H9 (cell line): ENCODE measurements at regions not wholly inside any gene's neighbourhood (a gene's known extent, or its start where the extent isn't known, plus 50 kb on each side); places are given as distances from the start of the nearest gene placed in this dataset.

Experiments
- DNase-seq: peaks from one replicate; pipeline ENCODE4 v3.0.0-alpha.2; 2017
- H2AFZ ChIP-seq: one replicate; pipeline ENCODE4 v1.6.1; 2013; ENCODE audit warnings: mild to moderate bottlenecking, low read length, control low read depth, moderate library complexity
- H2AK5ac ChIP-seq: 2 replicates; pipeline ENCODE4 v1.6.1; 2013; ENCODE audit warnings: low read length, control low read depth, mixed read lengths; ENCODE audit not compliant: insufficient read length
- H2BK120ac ChIP-seq: one replicate; pipeline ENCODE4 v1.6.1; 2013; ENCODE audit warnings: low read depth, mild to moderate bottlenecking, low read length, control low read depth, inconsistent platforms; ENCODE audit not compliant: poor library complexity, severe bottlenecking
- H2BK12ac ChIP-seq: 2 replicates; pipeline ENCODE4 v1.6.1; 2013; ENCODE audit warnings: low read length, control low read depth, mixed read lengths, low read depth; ENCODE audit not compliant: insufficient read length
- H2BK15ac ChIP-seq: 2 replicates; pipeline ENCODE4 v1.6.1; 2013; ENCODE audit warnings: low read depth, low read length, control low read depth
- H2BK20ac ChIP-seq: one replicate; pipeline ENCODE4 v1.6.1; 2013; ENCODE audit warnings: low read depth, mild to moderate bottlenecking, low read length, control low read depth, inconsistent platforms; ENCODE audit not compliant: poor library complexity, severe bottlenecking
- H2BK5ac ChIP-seq: 2 replicates; pipeline ENCODE4 v1.6.1; 2013; ENCODE audit warnings: low read length, control low read depth, mixed read lengths; ENCODE audit not compliant: insufficient read length
- H3K14ac ChIP-seq: 2 replicates; pipeline ENCODE4 v1.6.1; 2013; ENCODE audit warnings: low read length, control low read depth; ENCODE audit not compliant: insufficient read depth
- H3K18ac ChIP-seq: 2 replicates; pipeline ENCODE4 v1.6.1; 2013; ENCODE audit warnings: low read depth, mild to moderate bottlenecking, mixed read lengths, low read length, control low read depth; ENCODE audit not compliant: insufficient read length
- H3K23ac ChIP-seq: 2 replicates; pipeline ENCODE4 v1.6.1; 2013; ENCODE audit warnings: low read length, control low read depth, mixed read lengths, low read depth; ENCODE audit not compliant: insufficient read length
- H3K23me2 ChIP-seq: 2 replicates; pipeline ENCODE4 v1.6.1; 2013; ENCODE audit warnings: low read depth, mild to moderate bottlenecking, mixed read lengths, low read length, control low read depth; ENCODE audit not compliant: insufficient read length, poor library complexity, severe bottlenecking
- H3K27ac ChIP-seq: 2 replicates; pipeline ENCODE4 v1.5.1; 2013; ENCODE audit warnings: low read length, control low read depth, mixed read lengths, low read depth; ENCODE audit not compliant: insufficient read length
- H3K27me3 ChIP-seq: 2 replicates; pipeline ENCODE4 v1.6.1; 2013; ENCODE audit warnings: low read length, control low read depth, inconsistent platforms; ENCODE audit not compliant: insufficient read depth
- H3K4ac ChIP-seq: 2 replicates; pipeline ENCODE4 v1.6.1; 2013; ENCODE audit warnings: low read depth, mild to moderate bottlenecking, control low read depth, inconsistent platforms, low read length, moderate library complexity
- H3K4me1 ChIP-seq: 2 replicates; pipeline ENCODE4 v1.6.1; 2013; ENCODE audit warnings: low read length, control low read depth, inconsistent platforms; ENCODE audit not compliant: insufficient read depth
- H3K4me2 ChIP-seq: 2 replicates; pipeline ENCODE4 v1.6.1; 2013; ENCODE audit warnings: low read length, control low read depth, mixed read lengths; ENCODE audit not compliant: insufficient read length, insufficient read depth
- H3K56ac ChIP-seq: 2 replicates; pipeline ENCODE4 v1.6.1; 2013; ENCODE audit warnings: low read depth, mild to moderate bottlenecking, mixed read lengths, low read length, control low read depth; ENCODE audit not compliant: insufficient read length
- H3K79me1 ChIP-seq: 2 replicates; pipeline ENCODE4 v1.6.1; 2013; ENCODE audit warnings: low read depth, mild to moderate bottlenecking, moderate library complexity, low read length, control low read depth, inconsistent platforms; ENCODE audit not compliant: insufficient read depth, poor library complexity, severe bottlenecking
- H3K79me2 ChIP-seq: 2 replicates; pipeline ENCODE4 v1.6.1; 2013; ENCODE audit warnings: low read length, control low read depth, inconsistent platforms; ENCODE audit not compliant: insufficient read depth
- H3K9ac ChIP-seq: 2 replicates; pipeline ENCODE4 v1.6.1; 2013; ENCODE audit warnings: low read length, control low read depth, mixed read lengths; ENCODE audit not compliant: insufficient read length; ENCODE audit errors: extremely low read depth
- H3K9me3 ChIP-seq: one replicate; pipeline ENCODE4 v1.6.1; 2013; ENCODE audit warnings: low read depth, low read length, inconsistent platforms; ENCODE audit not compliant: control insufficient read depth
- H3T11ph ChIP-seq: one replicate; pipeline ENCODE4 v1.6.1; 2013; ENCODE audit warnings: mild to moderate bottlenecking, low read length, control low read depth, inconsistent platforms
- H4K20me1 ChIP-seq: one replicate; pipeline ENCODE4 v1.6.1; 2013; ENCODE audit not compliant: control insufficient read depth, insufficient read length, insufficient read depth
- H4K5ac ChIP-seq: 2 replicates; pipeline ENCODE4 v1.6.1; 2013; ENCODE audit warnings: low read depth, mild to moderate bottlenecking, mixed read lengths, low read length, control low read depth; ENCODE audit not compliant: insufficient read length
- H4K8ac ChIP-seq: replicated peaks from 2 replicates; pipeline ENCODE4 v1.6.1; 2013; ENCODE audit warnings: low read length, control low read depth, mixed read lengths, low read depth; ENCODE audit not compliant: insufficient read length
- H4K91ac ChIP-seq: 2 replicates; pipeline ENCODE4 v1.6.1; 2013; ENCODE audit warnings: low read depth, mild to moderate bottlenecking, moderate library complexity, mixed read lengths, low read length, control low read depth; ENCODE audit not compliant: insufficient read length
- H3K27ac Mint-ChIP-seq, 3 experiments: 2 replicates in 2 of 3; 3 replicates in 1 of 3; pipeline ENCODE4 v1.8.0; 2020 to 2021; ENCODE audit warnings: mixed read lengths in 3 of 3, mild to moderate bottlenecking in 1 of 3, moderate library complexity in 1 of 3
- H3K27me3 Mint-ChIP-seq: 2 replicates; pipeline ENCODE4 v1.8.0; 2021; ENCODE audit warnings: low read depth, mild to moderate bottlenecking, moderate library complexity, mixed read lengths
- H3K36me3 Mint-ChIP-seq, 3 experiments: 2 replicates in 2 of 3; 3 replicates in 1 of 3; pipeline ENCODE4 v1.8.0; 2020 to 2021; ENCODE audit warnings: low read depth in 3 of 3, mixed read lengths in 3 of 3; ENCODE audit not compliant: insufficient read depth in 1 of 3
- H3K4me1 Mint-ChIP-seq, 2 experiments: 2 replicates each; pipeline ENCODE4 v1.8.0; 2020; ENCODE audit warnings: mixed read lengths in 2 of 2
- H3K4me3 Mint-ChIP-seq, 2 experiments: 2 replicates in 1 of 2; 3 replicates in 1 of 2; pipeline ENCODE4 v1.8.0; 2020 to 2021; ENCODE audit warnings: mild to moderate bottlenecking in 2 of 2, mixed read lengths in 2 of 2, moderate library complexity in 1 of 2
- H3K9me3 Mint-ChIP-seq, 2 experiments: 2 replicates in 1 of 2; 3 replicates in 1 of 2; pipeline ENCODE4 v1.8.0; 2020; ENCODE audit warnings: mild to moderate bottlenecking in 2 of 2, mixed read lengths in 2 of 2, moderate library complexity in 1 of 2
- WGBS: extraction: QIAGEN DNeasy Blood & Tissue Kit; methylation state at CpG from one replicate; pipeline ENCODE4 v1.1.7; 2013; ENCODE audit warnings: missing lambda C conversion rate, low lambda C conversion rate, mixed read lengths; ENCODE audit not compliant: insufficient read length; ENCODE audit errors: extremely low coverage; 5-methylcytosine and 5-hydroxymethylcytosine counted together
- TF ChIP-seq, protein P1 (sequence below): fragments of 200-600 bp; sonication (generic); conservative IDR thresholded peaks from 3 replicates; pipeline ENCODE4 v1.8.0; 2021; ENCODE audit warnings: antibody characterized with exemption, mild to moderate bottlenecking

DNA sequence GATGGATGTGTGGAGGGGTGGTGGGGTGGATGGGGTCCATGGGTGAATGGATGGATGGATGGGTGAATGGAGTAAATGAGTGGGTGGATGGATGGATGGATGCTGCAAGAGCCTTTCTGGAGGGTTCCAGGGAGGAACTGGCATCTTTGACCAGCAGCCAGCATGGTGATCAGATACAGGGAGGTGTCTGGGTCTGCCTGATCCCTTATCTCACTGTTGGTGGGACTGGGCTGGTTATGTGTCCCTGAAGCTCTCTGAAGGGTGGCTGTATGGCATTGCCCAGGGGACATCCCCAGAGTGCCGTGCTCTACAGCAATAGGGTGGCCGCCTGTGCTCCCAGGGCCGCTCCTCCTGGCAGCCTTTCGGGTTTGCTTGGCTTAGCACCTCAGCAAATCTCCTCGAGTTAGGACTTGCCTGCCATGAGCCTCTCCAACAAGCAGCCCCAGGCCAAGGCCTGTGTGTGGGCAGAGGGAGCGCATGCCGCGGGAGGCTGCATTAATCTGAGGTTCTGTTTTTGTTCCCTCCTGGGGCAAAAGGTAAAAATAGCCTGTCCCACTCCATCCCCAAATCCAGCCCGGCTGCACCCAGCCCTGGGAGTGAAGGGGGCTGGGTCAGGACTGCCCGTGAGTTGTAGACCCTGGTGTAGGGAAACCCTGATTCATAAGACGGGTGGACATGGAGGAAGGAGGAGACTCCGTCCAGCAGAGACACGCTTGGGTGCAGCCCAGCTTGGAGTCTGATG lies 165.4 kb downstream of the SEC14L1 start:
- Histone ChIP-seq H2BK120ac (no peak overlapping the region), H2AFZ (no peak overlapping the region), H4K8ac (no peak overlapping the region), H4K5ac (no peak overlapping the region), H4K91ac (no peak overlapping the region), H3K18ac (no peak overlapping the region), H2AK5ac (no peak overlapping the region), H3T11ph (no peak overlapping the region), H3K23ac (no peak overlapping the region), H3K27ac (no peak overlapping the region), H3K4me2 (no peak overlapping the region), H2BK20ac (no peak overlapping the region), H3K14ac (no peak overlapping the region; the same call in 1 of the 2 replicates), H2BK12ac (no peak overlapping the region), H4K20me1 (no peaks in the 10 kb centered on the region), H3K23me2 (no peaks in the 10 kb centered on the region), H2BK15ac (no peak overlapping the region), H3K79me1 (no peaks in the 10 kb centered on the region), H3K9ac (no peak overlapping the region), H3K9me3 (no peaks in the 10 kb centered on the region), H3K4ac (no peak overlapping the region), H3K4me1 (no peaks in the 10 kb centered on the region), H3K79me2 (no peaks in the 10 kb centered on the region; the same call in 1 of the 2 replicates), H3K56ac (no peak overlapping the region), H2BK5ac (no peak overlapping the region), H3K27me3 (no peaks in the 10 kb centered on the region)
- Mint-ChIP-seq H3K27ac (peak overlapping the region in 2 of 3 experiments; percentile 60 to 86; a peak in 2 of 7 replicates), H3K36me3 (peaks cover 6 to 16% (median 9%) of the 10 kb centered on the region in 3 experiments; a peak in 6 of 7 replicates), H3K9me3 (no peaks in the 10 kb centered on the region), H3K27me3 (no peaks in the 10 kb centered on the region), H3K4me1 (peaks cover 5 to 12% of the 10 kb centered on the region in 2 experiments), H3K4me3 (no peak overlapping the region)
- no CpG with 5 or more reads among the region's 13 CpGs for WGBS
- TF ChIP-seq, protein P1, sequence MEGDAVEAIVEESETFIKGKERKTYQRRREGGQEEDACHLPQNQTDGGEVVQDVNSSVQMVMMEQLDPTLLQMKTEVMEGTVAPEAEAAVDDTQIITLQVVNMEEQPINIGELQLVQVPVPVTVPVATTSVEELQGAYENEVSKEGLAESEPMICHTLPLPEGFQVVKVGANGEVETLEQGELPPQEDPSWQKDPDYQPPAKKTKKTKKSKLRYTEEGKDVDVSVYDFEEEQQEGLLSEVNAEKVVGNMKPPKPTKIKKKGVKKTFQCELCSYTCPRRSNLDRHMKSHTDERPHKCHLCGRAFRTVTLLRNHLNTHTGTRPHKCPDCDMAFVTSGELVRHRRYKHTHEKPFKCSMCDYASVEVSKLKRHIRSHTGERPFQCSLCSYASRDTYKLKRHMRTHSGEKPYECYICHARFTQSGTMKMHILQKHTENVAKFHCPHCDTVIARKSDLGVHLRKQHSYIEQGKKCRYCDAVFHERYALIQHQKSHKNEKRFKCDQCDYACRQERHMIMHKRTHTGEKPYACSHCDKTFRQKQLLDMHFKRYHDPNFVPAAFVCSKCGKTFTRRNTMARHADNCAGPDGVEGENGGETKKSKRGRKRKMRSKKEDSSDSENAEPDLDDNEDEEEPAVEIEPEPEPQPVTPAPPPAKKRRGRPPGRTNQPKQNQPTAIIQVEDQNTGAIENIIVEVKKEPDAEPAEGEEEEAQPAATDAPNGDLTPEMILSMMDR, result no peak
- DNase-seq, result no peak
